Neural cell (in vitro differentiated cells): ENCODE measurements at regions not wholly inside any gene's neighbourhood (a gene's known extent, or its start where the extent isn't known, plus 50 kb on each side); places are given as distances from the start of the nearest gene placed in this dataset.

Experiments
- EZH2 ChIP-seq: fragments of 200-600, 300-800 bp; shearing (Covaris generic), sonication (generic); IDR thresholded peaks from 2 replicates; pipeline ENCODE4 v1.6.1; 2014; ENCODE audit warnings: antibody characterized with exemption, low read length, borderline replicate concordance, mild to moderate bottlenecking; ENCODE audit not compliant: insufficient read depth, poor library complexity, severe bottlenecking
- RAD21 ChIP-seq: fragments of 450-650 bp; conservative IDR thresholded peaks from 2 replicates; pipeline ENCODE4 v1.6.1; 2014; ENCODE audit warnings: antibody characterized with exemption, mild to moderate bottlenecking, moderate library complexity
- TF ChIP-seq, protein P1 (sequence below): fragments of 450-650 bp; IDR thresholded peaks from 2 replicates; pipeline ENCODE4 v1.5.1; 2014; ENCODE audit warnings: antibody characterized with exemption, mild to moderate bottlenecking, moderate library complexity; ENCODE audit not compliant: poor library complexity, severe bottlenecking

DNA sequence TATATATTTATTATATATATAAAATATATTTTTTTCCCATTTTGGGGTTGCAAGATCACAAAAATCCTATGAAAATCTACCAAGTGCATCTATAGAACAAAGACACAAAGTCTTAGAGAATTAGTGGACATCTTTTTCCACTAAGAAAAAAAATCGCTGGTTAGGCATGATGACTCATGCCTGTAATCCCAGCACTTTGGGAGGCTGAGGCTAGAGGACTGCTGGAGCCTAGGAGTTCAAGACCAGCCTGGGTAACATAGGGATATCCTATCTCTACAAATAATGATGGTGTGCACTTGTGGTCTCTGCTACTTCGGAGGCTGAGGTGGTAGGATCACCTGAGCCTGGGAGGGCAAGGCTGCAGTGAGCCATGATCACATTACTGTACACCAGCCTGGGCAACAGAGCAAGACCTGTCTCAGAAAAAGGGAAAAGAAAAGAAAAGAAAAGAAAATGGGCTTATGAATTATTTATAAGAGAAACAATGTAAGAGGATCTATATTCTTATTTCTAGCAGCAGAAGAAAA is 185.1 kb upstream of the PSMD7 start:
- TF ChIP-seq, protein P1, sequence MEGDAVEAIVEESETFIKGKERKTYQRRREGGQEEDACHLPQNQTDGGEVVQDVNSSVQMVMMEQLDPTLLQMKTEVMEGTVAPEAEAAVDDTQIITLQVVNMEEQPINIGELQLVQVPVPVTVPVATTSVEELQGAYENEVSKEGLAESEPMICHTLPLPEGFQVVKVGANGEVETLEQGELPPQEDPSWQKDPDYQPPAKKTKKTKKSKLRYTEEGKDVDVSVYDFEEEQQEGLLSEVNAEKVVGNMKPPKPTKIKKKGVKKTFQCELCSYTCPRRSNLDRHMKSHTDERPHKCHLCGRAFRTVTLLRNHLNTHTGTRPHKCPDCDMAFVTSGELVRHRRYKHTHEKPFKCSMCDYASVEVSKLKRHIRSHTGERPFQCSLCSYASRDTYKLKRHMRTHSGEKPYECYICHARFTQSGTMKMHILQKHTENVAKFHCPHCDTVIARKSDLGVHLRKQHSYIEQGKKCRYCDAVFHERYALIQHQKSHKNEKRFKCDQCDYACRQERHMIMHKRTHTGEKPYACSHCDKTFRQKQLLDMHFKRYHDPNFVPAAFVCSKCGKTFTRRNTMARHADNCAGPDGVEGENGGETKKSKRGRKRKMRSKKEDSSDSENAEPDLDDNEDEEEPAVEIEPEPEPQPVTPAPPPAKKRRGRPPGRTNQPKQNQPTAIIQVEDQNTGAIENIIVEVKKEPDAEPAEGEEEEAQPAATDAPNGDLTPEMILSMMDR = no peak
- TF ChIP-seq EZH2 (no peak), RAD21 (no peak)
